Adrenal gland (tissue), 9 donors: ENCODE measurements at regions not wholly inside any gene's neighbourhood (a gene's known extent, or its start where the extent isn't known, plus 50 kb on each side); places are given as distances from the start of the nearest gene placed in this dataset.

Experiments
- DNase-seq, 7 donors: peaks; one replicate each; pipeline ENCODE4 v3.0.0-alpha.2; 2019 to 2020
- H3K27ac ChIP-seq, 5 donors: fragments of 200-600 bp; sonication (generic) in 4 of 5; 1 replicate in 3 of 5; 2 replicates in 2 of 5; pipeline versions ENCODE4 v1.5.1 to v1.8.0; 2016 to 2020; ENCODE audit warnings: mild to moderate bottlenecking in 1 of 5
- H3K27me3 ChIP-seq: fragments of 200-600 bp; 2 replicates; pipeline ENCODE4 v1.8.0; 2021
- H3K36me3 ChIP-seq, 2 donors: fragments of 200-600 bp; replicated peaks in 1 of 2; 1 replicate in 1 of 2; 2 replicates in 1 of 2; pipeline versions ENCODE4 v1.5.1 to v1.8.0; 2018 to 2022
- H3K4me1 ChIP-seq, 2 donors: fragments of 200-600 bp; replicated peaks in 1 of 2; 1 replicate in 1 of 2; 2 replicates in 1 of 2; pipeline versions ENCODE4 v1.5.1 to v1.8.0; 2018 to 2021
- H3K4me3 ChIP-seq, 4 donors: fragments of 200-600 bp; sonication (generic) in 3 of 4; one replicate each; pipeline ENCODE4 v1.5.1; 2016 to 2018
- H3K9me3 ChIP-seq, 3 donors: fragments of 200-600 bp; sonication (generic) in 1 of 3; replicated peaks in 1 of 3; 1 replicate in 2 of 3; 2 replicates in 1 of 3; pipeline versions ENCODE4 v1.5.1 to v1.8.0; 2016 to 2021
- CTCF ChIP-seq, 6 experiments: fragments of 450-650 bp in 4 of 6; fragments of 200-600 bp in 2 of 6; sonication (generic) in 1 of 6; IDR thresholded peaks; 1 replicate in 5 of 6; 2 replicates in 1 of 6; pipeline versions ENCODE4 v1.5.1 to v1.8.0; 2016 to 2021; ENCODE audit warnings: antibody characterized with exemption in 6 of 6, mild to moderate bottlenecking in 2 of 6, moderate library complexity in 1 of 6
- POLR2A ChIP-seq, 2 donors: fragments of 450-650 bp; IDR thresholded peaks; one replicate each; pipeline ENCODE4 v1.6.1; 2017; ENCODE audit warnings: antibody characterized with exemption in 2 of 2, mild to moderate bottlenecking in 2 of 2, moderate library complexity in 1 of 2
- WGBS, 4 donors: extraction: QIAGEN DNeasy Blood & Tissue Kit in 2 of 4; methylation state at CpG; one replicate each; pipeline versions ENCODE4 v1.1.5 to v1.1.7; 2013 to 2017; 5-methylcytosine and 5-hydroxymethylcytosine counted together
- intact Hi-C, 2 donors: fragments of 100-400 bp; cut with DNase I; formaldehyde crosslinking; loops; one replicate each; pipeline versions ENCODE4 v1.14.1 to v1.15.0; 2022 to 2023
- donor health status: healthy with polysubstance abuse.
- donor health status: Bipolar disorder and iron deficiency.
- donor health status: DM: yes; HTN: yes; CAD: no.
- donor health status: DM: no; HTN: no; CAD: no.
- donor health status: DM: no; HTN: no; CAD: no.

- TF ChIP-seq POLR2A (IDR thresholded peaks at IDR 0.05) = no peak
- no peak for TF ChIP-seq CTCF (IDR thresholded peaks at IDR 0.05)
- Histone ChIP-seq H3K9me3 (no peaks in the 10 kb centered on the region), H3K4me3 (no peak overlapping the region), H3K27me3 (no peaks in the 10 kb centered on the region), H3K27ac (no peak overlapping the region), H3K36me3 (no peaks in the 10 kb centered on the region), H3K4me1 (no peaks in the 10 kb centered on the region)
- 67 to 82% (median 69%) methylated on average over 2 of the region's 2 CpGs for WGBS, 4 donors
- intact Hi-C loops = no loop called here
- DNase-seq = no peak
These were observed 254.2 kb downstream of the KCNJ2 start for GRCh38 chr17:70423562-70423961.

- Histone ChIP-seq H3K36me3 (no peaks in the 10 kb centered on the region), H3K27me3 (no peaks in the 10 kb centered on the region), H3K4me1 (no peaks in the 10 kb centered on the region), H3K9me3 (no peaks in the 10 kb centered on the region), H3K4me3 (no peak overlapping the region), H3K27ac (no peak overlapping the region)
- intact Hi-C loops = no loop called here
- DNase-seq = no peak
- TF ChIP-seq CTCF (IDR thresholded peaks at IDR 0.05) = no peak
- no peak for TF ChIP-seq POLR2A (IDR thresholded peaks at IDR 0.05)
- WGBS, 4 donors = 42 to 51% (median 49%) methylated on average over 3 of the region's 3 CpGs
These were observed 257.4 kb downstream of the KCNJ2 start for GRCh38 chr17:70426752-70427151.

GRCh38 chr17:70434536-70435490, 265.5 kb downstream of the KCNJ2 start:
- WGBS, 4 donors = 73 to 80% (median 79%) methylated on average over 9 of the region's 9 CpGs
- Histone ChIP-seq H3K36me3 (no peaks in the 10 kb centered on the region), H3K4me3 (no peak overlapping the region), H3K9me3 (no peaks in the 10 kb centered on the region), H3K4me1 (no peaks in the 10 kb centered on the region), H3K27me3 (no peaks in the 10 kb centered on the region), H3K27ac (no peak overlapping the region)
- intact Hi-C loops = no loop called here
- TF ChIP-seq POLR2A (IDR thresholded peaks at IDR 0.05) = no peak
- no peak for TF ChIP-seq CTCF (IDR thresholded peaks at IDR 0.05)
- no peak for DNase-seq

GRCh38 chr17:70437656-70438055, 268.3 kb downstream of the KCNJ2 start:
- Histone ChIP-seq H3K4me1 (no peaks in the 10 kb centered on the region), H3K27me3 (no peaks in the 10 kb centered on the region), H3K27ac (no peak overlapping the region), H3K36me3 (no peaks in the 10 kb centered on the region), H3K4me3 (no peak overlapping the region), H3K9me3 (no peaks in the 10 kb centered on the region)
- 68 to 77% (median 70%) methylated on average over 5 of the region's 5 CpGs for WGBS, 4 donors
- no peak for DNase-seq
- intact Hi-C loops = no loop called here
- TF ChIP-seq POLR2A (IDR thresholded peaks at IDR 0.05) (no peak), CTCF (IDR thresholded peaks at IDR 0.05) (no peak)
